ENCODE measurements at regions not wholly inside any gene's neighbourhood (a gene's known extent, or its start where the extent isn't known, plus 50 kb on each side); places are given as distances from the start of the nearest gene placed in this dataset.

DNA sequence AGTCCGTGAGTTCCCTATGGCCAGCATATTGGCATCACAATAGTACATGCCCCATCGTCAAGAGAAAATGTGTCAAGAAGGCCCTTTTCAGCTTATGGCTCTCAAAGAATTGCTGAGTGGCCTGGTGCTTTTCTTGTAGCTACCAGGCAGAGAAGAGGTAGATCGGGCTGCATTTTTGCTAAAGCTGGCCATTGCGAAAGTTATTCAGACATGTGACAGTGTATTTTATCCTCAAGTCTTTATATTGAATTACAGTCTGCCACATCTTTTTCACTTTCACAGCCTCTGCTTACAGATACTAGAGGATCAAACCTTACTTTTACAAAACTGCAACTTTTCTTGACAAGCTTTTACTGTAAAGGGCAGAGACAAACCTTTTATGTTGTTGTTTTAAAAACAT lies 261.5 kb upstream of the IGFBP7 start:
- Histone ChIP-seq H3K27me3 (replicated peaks in 1 of 7) (no peaks in the 10 kb centered on the region), H3K36me3 (no peaks in the 10 kb centered on the region), H3K4me1 (no peaks in the 10 kb centered on the region), H3K4me3 (no peak overlapping the region), H3K9me3 (peaks cover 0 to 3% (median 0%) of the 10 kb centered on the region in 8 donors), H3K27ac (no peak overlapping the region)
- intact Hi-C loops (cut with DNase I; ENCODE audit: low total_unique reads), result no loop called here
- 86 to 91% (median 89%) methylated on average over 4 of the region's 4 CpGs for WGBS, 5 donors
- DNase-seq, result no peak
- no peak for TF ChIP-seq POLR2AphosphoS5 (IDR thresholded peaks at IDR 0.05)
- TF ChIP-seq, protein P1, sequence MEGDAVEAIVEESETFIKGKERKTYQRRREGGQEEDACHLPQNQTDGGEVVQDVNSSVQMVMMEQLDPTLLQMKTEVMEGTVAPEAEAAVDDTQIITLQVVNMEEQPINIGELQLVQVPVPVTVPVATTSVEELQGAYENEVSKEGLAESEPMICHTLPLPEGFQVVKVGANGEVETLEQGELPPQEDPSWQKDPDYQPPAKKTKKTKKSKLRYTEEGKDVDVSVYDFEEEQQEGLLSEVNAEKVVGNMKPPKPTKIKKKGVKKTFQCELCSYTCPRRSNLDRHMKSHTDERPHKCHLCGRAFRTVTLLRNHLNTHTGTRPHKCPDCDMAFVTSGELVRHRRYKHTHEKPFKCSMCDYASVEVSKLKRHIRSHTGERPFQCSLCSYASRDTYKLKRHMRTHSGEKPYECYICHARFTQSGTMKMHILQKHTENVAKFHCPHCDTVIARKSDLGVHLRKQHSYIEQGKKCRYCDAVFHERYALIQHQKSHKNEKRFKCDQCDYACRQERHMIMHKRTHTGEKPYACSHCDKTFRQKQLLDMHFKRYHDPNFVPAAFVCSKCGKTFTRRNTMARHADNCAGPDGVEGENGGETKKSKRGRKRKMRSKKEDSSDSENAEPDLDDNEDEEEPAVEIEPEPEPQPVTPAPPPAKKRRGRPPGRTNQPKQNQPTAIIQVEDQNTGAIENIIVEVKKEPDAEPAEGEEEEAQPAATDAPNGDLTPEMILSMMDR (IDR thresholded peaks at IDR 0.05 in 8 of 11, conservative IDR thresholded peaks at IDR 0.05 in 3 of 11), result no peak
- TF ChIP-seq POLR2A (IDR thresholded peaks at IDR 0.05), result no peak

DNA sequence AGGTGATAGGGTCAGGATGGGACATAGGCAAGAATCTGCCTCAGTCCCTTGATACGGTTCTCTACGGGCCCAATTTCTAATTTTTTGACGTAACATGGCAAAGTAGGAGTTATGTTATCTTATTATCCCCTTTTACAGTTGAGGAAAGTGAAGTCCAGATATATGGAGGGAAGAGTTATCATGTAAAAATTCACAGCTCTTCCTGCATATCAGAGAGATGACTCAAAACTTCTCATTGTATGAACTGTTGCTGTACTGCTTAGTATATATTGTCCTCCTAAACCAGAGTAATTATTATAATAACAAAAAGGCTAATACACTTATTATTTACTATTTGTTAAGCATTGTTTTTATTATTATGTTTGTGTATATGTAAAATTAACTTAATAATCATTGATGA lies 260.5 kb upstream of the IGFBP7 start:
- Histone ChIP-seq H3K9me3 (peaks cover 0 to 3% (median 0%) of the 10 kb centered on the region in 8 donors), H3K4me1 (no peaks in the 10 kb centered on the region), H3K27ac (no peak overlapping the region), H3K4me3 (no peak overlapping the region), H3K27me3 (replicated peaks in 1 of 7) (no peaks in the 10 kb centered on the region), H3K36me3 (no peaks in the 10 kb centered on the region)
- WGBS, 5 donors, result 81 to 95% (median 88%) methylated on average over 3 of the region's 3 CpGs
- intact Hi-C loops (cut with DNase I; ENCODE audit: low total_unique reads), result no loop called here
- TF ChIP-seq, protein P1 (IDR thresholded peaks at IDR 0.05 in 8 of 11, conservative IDR thresholded peaks at IDR 0.05 in 3 of 11), result no peak
- TF ChIP-seq POLR2AphosphoS5 (IDR thresholded peaks at IDR 0.05) (no peak), POLR2A (IDR thresholded peaks at IDR 0.05) (no peak)
- DNase-seq, result no peak

DNA sequence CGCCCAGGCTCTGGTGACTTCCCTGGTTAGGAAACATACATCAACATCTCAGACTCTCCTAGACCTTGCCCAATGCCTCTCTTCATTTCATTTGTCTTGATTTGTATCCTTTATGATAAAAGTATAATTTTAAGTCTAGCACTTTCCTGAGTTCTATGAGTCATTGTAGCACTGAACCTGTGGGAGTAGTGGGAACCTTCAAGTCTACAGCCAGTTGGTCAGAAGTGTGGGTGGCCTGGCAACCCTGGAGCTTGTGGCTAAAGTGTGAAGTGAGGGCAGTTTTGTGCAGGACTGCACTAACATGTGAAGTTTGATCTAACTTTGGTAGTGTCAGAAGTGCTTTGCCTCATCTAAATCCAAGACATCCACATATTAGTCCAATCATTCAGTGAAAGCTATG lies 259.3 kb upstream of the IGFBP7 start:
- H3K36me3 ChIP-seq, result no peaks in the 10 kb centered on the region
- no peak overlapping the region for H3K27ac ChIP-seq
- TF ChIP-seq POLR2AphosphoS5 (IDR thresholded peaks at IDR 0.05) (no peak), POLR2A (IDR thresholded peaks at IDR 0.05) (no peak)
- TF ChIP-seq, protein P1 (IDR thresholded peaks at IDR 0.05 in 8 of 11, conservative IDR thresholded peaks at IDR 0.05 in 3 of 11), result no peak
- no peaks in the 10 kb centered on the region for H3K27me3 ChIP-seq (replicated peaks in 1 of 7)
- 57 to 83% (median 62%) methylated on average over 1 of the region's 1 CpG for WGBS, 5 donors
- no peak overlapping the region for H3K4me3 ChIP-seq
- H3K4me1 ChIP-seq, result no peaks in the 10 kb centered on the region
- intact Hi-C loops (cut with DNase I; ENCODE audit: low total_unique reads), result no loop called here
- H3K9me3 ChIP-seq, result peaks cover 0 to 3% (median 0%) of the 10 kb centered on the region in 8 donors
- no peak for DNase-seq

DNA sequence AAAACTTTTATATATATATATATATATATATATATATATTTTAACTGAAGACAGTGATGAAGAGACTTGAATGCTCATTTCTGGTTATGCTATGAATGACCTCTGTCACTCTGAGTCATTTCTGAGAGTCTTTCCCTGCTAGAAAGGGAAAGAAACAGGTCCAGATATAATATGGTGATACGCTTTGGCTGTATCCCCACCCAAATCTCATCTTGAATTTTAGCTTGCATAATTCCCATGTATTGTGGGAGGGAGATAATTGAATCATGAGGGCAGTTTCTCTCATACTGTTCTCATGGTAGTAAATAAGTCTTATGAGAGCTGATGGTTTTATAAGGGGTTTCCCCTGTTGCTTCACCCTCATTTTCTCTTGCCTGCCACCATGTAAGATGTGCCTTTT lies 254.1 kb upstream of the IGFBP7 start:
- TF ChIP-seq POLR2A (IDR thresholded peaks at IDR 0.05) (no peak), POLR2AphosphoS5 (IDR thresholded peaks at IDR 0.05) (no peak)
- TF ChIP-seq, protein P1 (IDR thresholded peaks at IDR 0.05 in 8 of 11, conservative IDR thresholded peaks at IDR 0.05 in 3 of 11), result no peak
- Histone ChIP-seq H3K4me3 (no peak overlapping the region), H3K27ac (no peak overlapping the region), H3K36me3 (no peaks in the 10 kb centered on the region), H3K4me1 (no peaks in the 10 kb centered on the region), H3K9me3 (peaks cover 0 to 3% (median 0%) of the 10 kb centered on the region in 8 donors), H3K27me3 (replicated peaks in 1 of 7) (no peaks in the 10 kb centered on the region)
- 82 to 97% (median 90%) methylated on average over 1 of the region's 1 CpG for WGBS, 5 donors
- no peak for DNase-seq
- intact Hi-C loops (cut with DNase I; ENCODE audit: low total_unique reads), result no loop called here

Data from spleen (tissue), 11 donors.